ENCODE measurements at regions not wholly inside any gene's neighbourhood (a gene's known extent, or its start where the extent isn't known, plus 50 kb on each side); places are given as distances from the start of the nearest gene placed in this dataset.

DNA sequence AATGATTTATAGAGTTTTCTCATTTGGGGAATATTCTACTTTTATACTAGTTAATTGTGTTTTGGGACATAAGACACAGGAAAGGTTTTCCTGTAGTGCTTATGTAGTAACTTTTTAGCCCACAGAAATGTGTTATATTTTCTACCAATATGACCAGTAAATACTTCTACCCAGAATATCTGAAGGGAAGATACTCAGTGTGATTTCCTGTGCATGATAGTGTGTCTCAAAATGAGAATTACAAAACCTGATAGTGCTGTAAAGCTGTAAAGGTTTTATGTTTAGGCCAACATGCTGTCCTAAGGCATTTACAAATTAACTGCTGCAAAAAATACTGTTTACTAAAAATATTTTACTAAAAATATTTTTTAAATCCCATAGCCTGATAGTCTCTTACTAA, 126.8 kb downstream of the RXFP2 start:
- H3K9ac ChIP-seq (ENCODE audit: low read depth, low read length): no peak overlapping the region
- no peak overlapping the region for H2BK120ac ChIP-seq (ENCODE audit: low read depth, low read length)
- no peak for ATAC-seq (ENCODE audit: low read depth)
- in situ Hi-C loops (cut with MboI; ENCODE audit: low sequenced_read_pairs): no loop called here
- H4K5ac ChIP-seq (ENCODE audit: low read depth, low read length): no peak overlapping the region
- H2AK9ac ChIP-seq (replicated peaks; ENCODE audit: low read depth, low read length, poor library complexity): no peak overlapping the region
- ChIA-PET POLR2A (ENCODE audit: unreplicated experiment) (no interaction called here), CTCF (no interaction called here)
- no peak for DNase-seq
- no peak for TF ChIP-seq CHD1 (IDR thresholded peaks at IDR 0.05; ENCODE audit: low read depth, low read length)
- TF ChIP-seq FOS (IDR thresholded peaks at IDR 0.05; ENCODE audit: low read depth, low read length): no peak
- TF ChIP-seq MXI1 (IDR thresholded peaks at IDR 0.05; ENCODE audit: borderline replicate concordance, low read depth, low read length): no peak
- no peak for TF ChIP-seq RFX5 (IDR thresholded peaks at IDR 0.05; ENCODE audit: low read depth, low read length)
- no peak for TF ChIP-seq MAFK (IDR thresholded peaks at IDR 0.05; ENCODE audit: low read depth, low read length)
- TF ChIP-seq NFE2L2 (IDR thresholded peaks at IDR 0.05; ENCODE audit: low read depth, low read length): no peak
- no peak for TF ChIP-seq SMC3 (IDR thresholded peaks at IDR 0.05; ENCODE audit: low read depth, low read length)
- no peak for TF ChIP-seq CEBPB (IDR thresholded peaks at IDR 0.05; ENCODE audit: low read depth, low read length)
- TF ChIP-seq, protein P1, sequence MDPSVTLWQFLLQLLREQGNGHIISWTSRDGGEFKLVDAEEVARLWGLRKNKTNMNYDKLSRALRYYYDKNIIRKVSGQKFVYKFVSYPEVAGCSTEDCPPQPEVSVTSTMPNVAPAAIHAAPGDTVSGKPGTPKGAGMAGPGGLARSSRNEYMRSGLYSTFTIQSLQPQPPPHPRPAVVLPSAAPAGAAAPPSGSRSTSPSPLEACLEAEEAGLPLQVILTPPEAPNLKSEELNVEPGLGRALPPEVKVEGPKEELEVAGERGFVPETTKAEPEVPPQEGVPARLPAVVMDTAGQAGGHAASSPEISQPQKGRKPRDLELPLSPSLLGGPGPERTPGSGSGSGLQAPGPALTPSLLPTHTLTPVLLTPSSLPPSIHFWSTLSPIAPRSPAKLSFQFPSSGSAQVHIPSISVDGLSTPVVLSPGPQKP (IDR thresholded peaks at IDR 0.05; ENCODE audit: borderline replicate concordance, low read depth, low read length): no peak
- dilution Hi-C loops (cut with HindIII; ENCODE audit: low sequenced_read_pairs, unreplicated experiment): no loop called here
- H3K56ac ChIP-seq (ENCODE audit: extremely low read depth, insufficient read depth, low read length): no peak overlapping the region
- H3K4ac ChIP-seq (ENCODE audit: low read depth, low read length): no peak overlapping the region
- no peaks in the 10 kb centered on the region for H3K4me1 ChIP-seq (ENCODE audit: control insufficient read depth, insufficient read depth, low read length)
- H4K91ac ChIP-seq (ENCODE audit: insufficient read depth, low read depth, low read length): no peak overlapping the region
- H4K8ac ChIP-seq (ENCODE audit: low read depth in 2 of 2, low read length in 2 of 2): no peak overlapping the region
- H2AFZ ChIP-seq (replicated peaks; ENCODE audit: low read length, poor library complexity): no peak overlapping the region
- no peak overlapping the region for H3K4me3 ChIP-seq (ENCODE audit: insufficient read depth, low read depth, low read length)
- no peaks in the 10 kb centered on the region for H3K36me3 ChIP-seq (ENCODE audit: control insufficient read depth, insufficient read depth, low read length)
- H2BK5ac ChIP-seq (ENCODE audit: low read depth, low read length, poor library complexity, severe bottlenecking): no peak overlapping the region
- H3K9me3 ChIP-seq (ENCODE audit: control insufficient read depth, insufficient read depth, low read length): no peaks in the 10 kb centered on the region
- H4K20me1 ChIP-seq (ENCODE audit: insufficient read depth, low read length): no peaks in the 10 kb centered on the region
- H2AK5ac ChIP-seq (ENCODE audit: low read depth, low read length): no peak overlapping the region
- no peak overlapping the region for H3K23ac ChIP-seq (ENCODE audit: low read depth, low read length)
- no peaks in the 10 kb centered on the region for H3K79me1 ChIP-seq (ENCODE audit: low read depth in 1 of 2, low read length in 2 of 2)
- no peak overlapping the region for H2BK15ac ChIP-seq (ENCODE audit: low read depth, low read length)
- H3K18ac ChIP-seq (ENCODE audit: low read depth, low read length): no peak overlapping the region
- H3K27me3 ChIP-seq (ENCODE audit: control insufficient read depth, insufficient read depth, low read length): peaks cover 8% of the 10 kb centered on the region
- no peak overlapping the region for H2BK20ac ChIP-seq (ENCODE audit: low read depth, low read length)
- H3K9me1 ChIP-seq (ENCODE audit: insufficient read depth, low read length): no peaks in the 10 kb centered on the region
- no peak overlapping the region for H3K4me2 ChIP-seq (ENCODE audit: low read depth, low read length)
- intact Hi-C loops (cut with micrococcal nuclease): no loop called here
- BruUV-seq (replicated peaks): no TSS peak
- H3K14ac ChIP-seq (replicated peaks; ENCODE audit: low read depth, low read length): no peak overlapping the region
- no peak overlapping the region for H3K27ac ChIP-seq (ENCODE audit: insufficient read depth, low read length)
